ENCODE measurements at regions not wholly inside any gene's neighbourhood (a gene's known extent, or its start where the extent isn't known, plus 50 kb on each side); places are given as distances from the start of the nearest gene placed in this dataset.

DNA sequence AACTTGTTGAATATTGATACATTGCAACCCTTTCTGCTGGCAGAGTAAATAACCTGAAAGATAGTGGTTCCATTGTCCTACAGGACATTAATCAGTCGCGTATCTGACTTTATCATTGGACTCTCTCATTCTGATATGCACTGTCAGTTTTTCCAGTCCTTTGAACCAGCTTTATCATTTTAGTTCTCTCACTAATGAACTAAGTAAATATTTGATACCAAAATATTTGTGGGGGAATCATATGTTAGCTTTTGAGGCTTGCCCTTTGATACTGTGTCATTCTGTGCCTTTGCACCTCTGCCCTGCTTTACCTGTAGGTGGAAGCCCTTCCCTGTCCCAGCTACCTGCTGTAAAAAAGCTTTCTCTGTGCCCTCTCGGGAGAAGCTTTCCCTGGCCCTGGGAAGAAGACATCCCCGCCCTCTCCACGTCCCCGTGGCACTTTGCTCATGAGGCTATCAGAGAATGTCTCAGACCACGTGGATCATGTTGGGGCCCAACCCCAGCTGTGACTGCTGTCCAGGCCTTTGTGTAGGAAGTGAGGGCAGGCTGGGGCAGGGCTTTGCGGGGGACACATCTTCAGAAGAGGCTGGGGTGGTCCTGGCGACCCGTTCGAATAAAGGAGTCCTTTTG lies 117.8 kb upstream of the NXT1 start:
- no peaks in the 10 kb centered on the region for H3K36me3 Mint-ChIP-seq
- no peak for DNase-seq (ENCODE audit: low spot score in 2 of 2, unreplicated experiment in 2 of 2)
- H3K4me3 Mint-ChIP-seq, result no peak overlapping the region
- no peaks in the 10 kb centered on the region for H3K4me1 Mint-ChIP-seq
- peaks cover 6% of the 10 kb centered on the region for H3K9me3 Mint-ChIP-seq
- no peak overlapping the region for H3K27ac Mint-ChIP-seq
- TF ChIP-seq, protein P1, sequence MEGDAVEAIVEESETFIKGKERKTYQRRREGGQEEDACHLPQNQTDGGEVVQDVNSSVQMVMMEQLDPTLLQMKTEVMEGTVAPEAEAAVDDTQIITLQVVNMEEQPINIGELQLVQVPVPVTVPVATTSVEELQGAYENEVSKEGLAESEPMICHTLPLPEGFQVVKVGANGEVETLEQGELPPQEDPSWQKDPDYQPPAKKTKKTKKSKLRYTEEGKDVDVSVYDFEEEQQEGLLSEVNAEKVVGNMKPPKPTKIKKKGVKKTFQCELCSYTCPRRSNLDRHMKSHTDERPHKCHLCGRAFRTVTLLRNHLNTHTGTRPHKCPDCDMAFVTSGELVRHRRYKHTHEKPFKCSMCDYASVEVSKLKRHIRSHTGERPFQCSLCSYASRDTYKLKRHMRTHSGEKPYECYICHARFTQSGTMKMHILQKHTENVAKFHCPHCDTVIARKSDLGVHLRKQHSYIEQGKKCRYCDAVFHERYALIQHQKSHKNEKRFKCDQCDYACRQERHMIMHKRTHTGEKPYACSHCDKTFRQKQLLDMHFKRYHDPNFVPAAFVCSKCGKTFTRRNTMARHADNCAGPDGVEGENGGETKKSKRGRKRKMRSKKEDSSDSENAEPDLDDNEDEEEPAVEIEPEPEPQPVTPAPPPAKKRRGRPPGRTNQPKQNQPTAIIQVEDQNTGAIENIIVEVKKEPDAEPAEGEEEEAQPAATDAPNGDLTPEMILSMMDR (IDR thresholded peaks at IDR 0.05; ENCODE audit: unreplicated experiment), result no peak
- H3K27me3 Mint-ChIP-seq (ENCODE audit: low read depth), result peaks cover 29% of the 10 kb centered on the region

DNA sequence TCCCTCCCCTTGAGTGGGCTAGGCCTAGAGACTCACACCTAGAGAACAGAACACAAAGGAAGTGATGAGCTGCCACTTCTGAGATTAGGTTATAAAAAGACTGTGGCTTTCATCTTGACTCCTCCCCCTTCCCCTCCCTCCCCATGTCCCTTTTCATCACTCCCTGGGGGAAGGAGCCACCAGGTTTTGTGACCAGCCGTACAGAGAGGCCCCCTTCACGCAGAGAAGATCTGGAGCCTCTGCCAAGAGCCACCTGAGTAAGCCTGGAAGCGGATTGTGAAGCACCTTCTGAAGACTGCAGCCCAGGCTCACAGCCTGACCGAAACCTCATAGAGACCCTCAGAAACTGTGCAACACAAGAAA lies 118.4 kb upstream of the NXT1 start:
- H3K4me3 Mint-ChIP-seq, result no peak overlapping the region
- no peaks in the 10 kb centered on the region for H3K36me3 Mint-ChIP-seq
- peaks cover 6% of the 10 kb centered on the region for H3K9me3 Mint-ChIP-seq
- TF ChIP-seq, protein P1 (IDR thresholded peaks at IDR 0.05; ENCODE audit: unreplicated experiment), result no peak
- no peak for DNase-seq (ENCODE audit: low spot score in 2 of 2, unreplicated experiment in 2 of 2)
- H3K4me1 Mint-ChIP-seq, result no peaks in the 10 kb centered on the region
- H3K27ac Mint-ChIP-seq, result no peak overlapping the region
- peaks cover 23% of the 10 kb centered on the region for H3K27me3 Mint-ChIP-seq (ENCODE audit: low read depth)

DNA sequence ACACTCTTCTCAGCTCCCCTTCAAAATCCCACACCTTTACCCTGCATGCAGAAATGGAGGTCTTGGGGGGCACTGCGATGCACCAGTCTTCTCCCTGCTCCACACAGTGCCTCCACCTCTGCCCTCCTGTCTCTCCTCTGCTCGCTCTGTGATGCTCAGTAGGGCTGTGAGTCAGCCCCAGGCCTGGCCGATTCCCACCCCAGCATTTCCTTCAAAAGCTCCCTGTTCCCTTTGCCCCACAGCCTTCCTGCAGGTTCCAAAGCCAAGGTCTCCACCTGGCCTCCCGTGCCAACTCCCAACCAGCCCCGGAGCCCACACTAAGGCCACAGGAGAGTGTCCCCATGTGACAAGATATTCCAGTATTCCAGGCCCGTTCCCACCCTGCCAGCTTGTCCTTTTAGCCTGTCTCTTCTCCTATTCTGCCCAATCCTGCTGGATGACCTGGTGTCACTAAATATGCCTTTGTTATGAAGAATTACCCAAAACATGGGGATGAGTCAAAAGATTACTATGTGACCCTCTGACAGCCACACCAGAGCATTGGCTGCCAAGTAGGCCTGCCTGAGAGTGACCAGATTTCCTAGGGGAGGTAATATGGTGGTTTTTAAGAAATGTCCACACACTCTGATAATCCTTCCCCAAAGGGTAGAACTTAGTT lies 118.9 kb upstream of the NXT1 start:
- no peak for DNase-seq (ENCODE audit: low spot score in 2 of 2, unreplicated experiment in 2 of 2)
- Mint-ChIP-seq H3K9me3 (peaks cover 6% of the 10 kb centered on the region), H3K4me3 (no peak overlapping the region), H3K36me3 (no peaks in the 10 kb centered on the region), H3K27ac (no peak overlapping the region), H3K27me3 (ENCODE audit: low read depth) (peaks cover 18% of the 10 kb centered on the region), H3K4me1 (no peaks in the 10 kb centered on the region)
- TF ChIP-seq, protein P1 (IDR thresholded peaks at IDR 0.05; ENCODE audit: unreplicated experiment), result no peak

DNA sequence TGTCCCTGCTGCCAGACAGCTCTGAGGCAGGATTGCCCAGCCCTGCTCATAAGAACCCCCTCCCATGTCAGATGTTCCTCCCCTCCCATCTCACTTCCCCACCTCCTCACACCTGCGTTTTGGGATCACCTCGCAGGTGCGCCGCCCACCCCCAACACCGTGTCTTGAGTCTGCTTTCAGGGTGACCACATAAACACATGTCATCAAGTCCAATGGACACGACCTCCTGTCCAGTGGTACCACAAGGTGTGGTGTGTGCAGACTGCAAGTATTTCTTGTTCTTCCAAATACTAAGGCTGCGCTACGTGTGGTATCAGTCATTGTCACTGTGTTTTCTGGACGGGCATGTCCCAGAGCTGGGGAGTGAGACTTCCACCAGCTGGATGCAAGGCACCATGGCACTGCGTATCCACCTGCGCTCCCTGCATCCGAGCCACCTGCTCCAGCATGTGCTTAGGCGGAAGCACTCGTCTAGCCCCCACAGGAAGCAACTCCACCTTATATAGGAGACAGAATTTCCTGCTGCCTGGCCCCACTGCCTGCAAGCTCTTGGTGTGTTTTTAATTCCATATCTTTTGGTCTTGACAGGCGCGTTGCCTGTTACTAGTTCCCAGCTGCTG lies 119.7 kb upstream of the NXT1 start:
- no peak overlapping the region for H3K27ac Mint-ChIP-seq
- H3K36me3 Mint-ChIP-seq, result no peaks in the 10 kb centered on the region
- peaks cover 19% of the 10 kb centered on the region for H3K27me3 Mint-ChIP-seq (ENCODE audit: low read depth)
- no peaks in the 10 kb centered on the region for H3K4me1 Mint-ChIP-seq
- TF ChIP-seq, protein P1 (IDR thresholded peaks at IDR 0.05; ENCODE audit: unreplicated experiment), result no peak
- DNase-seq (ENCODE audit: low spot score in 2 of 2, unreplicated experiment in 2 of 2), result no peak
- peaks cover 6% of the 10 kb centered on the region for H3K9me3 Mint-ChIP-seq
- no peak overlapping the region for H3K4me3 Mint-ChIP-seq

DNA sequence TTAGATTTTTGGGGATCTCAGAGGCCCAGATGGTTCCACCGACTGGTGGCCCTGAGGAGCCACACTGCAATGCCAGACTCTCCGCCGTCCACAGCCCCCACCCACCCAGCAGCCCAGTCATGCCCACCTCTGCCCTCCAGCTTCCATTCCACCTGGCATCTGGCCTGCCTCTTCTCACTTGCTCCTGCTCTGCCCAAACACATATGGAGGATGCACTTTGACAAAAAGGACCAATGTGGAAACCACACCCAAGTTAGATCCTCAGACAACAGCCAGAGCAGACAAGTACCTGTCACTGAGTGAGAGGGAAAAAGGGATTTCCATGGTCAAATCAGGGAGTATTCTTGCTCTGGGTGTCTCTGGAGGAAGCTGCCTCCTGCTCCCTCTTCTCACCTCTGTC lies 120.6 kb upstream of the NXT1 start:
- TF ChIP-seq, protein P1 (IDR thresholded peaks at IDR 0.05; ENCODE audit: unreplicated experiment), result no peak
- H3K27ac Mint-ChIP-seq, result no peak overlapping the region
- H3K4me1 Mint-ChIP-seq, result no peaks in the 10 kb centered on the region
- no peak for DNase-seq (ENCODE audit: low spot score in 2 of 2, unreplicated experiment in 2 of 2)
- H3K36me3 Mint-ChIP-seq, result no peaks in the 10 kb centered on the region
- H3K4me3 Mint-ChIP-seq, result no peak overlapping the region
- peaks cover 3% of the 10 kb centered on the region for H3K9me3 Mint-ChIP-seq
- peaks cover 19% of the 10 kb centered on the region for H3K27me3 Mint-ChIP-seq (ENCODE audit: low read depth)

All from mesothelial cell of epicardium (in vitro differentiated cells).